Ovary (tissue), 3 donors: ENCODE measurements at regions not wholly inside any gene's neighbourhood (a gene's known extent, or its start where the extent isn't known, plus 50 kb on each side); places are given as distances from the start of the nearest gene placed in this dataset.

Source experiments
- POLR2A ChIP-seq: fragments of 450-650 bp; IDR thresholded peaks from one replicate; pipeline ENCODE4 v1.6.1; 2017; ENCODE audit warnings: antibody characterized with exemption, mild to moderate bottlenecking, moderate library complexity
- TF ChIP-seq, protein P1 (sequence below), 3 donors: fragments of 450-650 bp in 2 of 3; fragments of 200-600 bp in 1 of 3; IDR thresholded peaks; one replicate each; pipeline versions ENCODE4 v1.5.1 to v1.8.0; 2016 to 2022; ENCODE audit warnings: antibody characterized with exemption in 3 of 3, mild to moderate bottlenecking in 1 of 3
- donor health status: DM: no; HTN: no; CAD: no.

DNA sequence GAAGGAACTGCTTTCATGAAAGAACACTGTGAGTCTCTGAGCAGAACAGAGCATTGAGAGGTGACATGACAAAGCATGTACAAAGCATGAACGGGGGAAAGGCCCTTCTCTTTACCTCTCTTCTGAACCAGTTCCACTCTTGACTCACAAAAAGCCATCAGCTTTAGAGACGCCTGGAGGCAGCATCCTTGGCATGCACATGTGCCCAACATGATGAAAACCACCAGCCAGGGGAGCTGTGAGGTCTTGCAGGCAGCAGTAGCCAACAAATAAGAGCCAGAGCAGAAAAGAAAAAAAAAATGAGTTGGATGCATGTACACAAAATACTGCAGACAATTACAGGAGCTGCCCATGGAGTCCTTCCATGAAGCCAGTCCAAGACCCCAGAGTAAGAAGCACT is 95.5 kb upstream of the AGAP1 start:
- TF ChIP-seq, protein P1, sequence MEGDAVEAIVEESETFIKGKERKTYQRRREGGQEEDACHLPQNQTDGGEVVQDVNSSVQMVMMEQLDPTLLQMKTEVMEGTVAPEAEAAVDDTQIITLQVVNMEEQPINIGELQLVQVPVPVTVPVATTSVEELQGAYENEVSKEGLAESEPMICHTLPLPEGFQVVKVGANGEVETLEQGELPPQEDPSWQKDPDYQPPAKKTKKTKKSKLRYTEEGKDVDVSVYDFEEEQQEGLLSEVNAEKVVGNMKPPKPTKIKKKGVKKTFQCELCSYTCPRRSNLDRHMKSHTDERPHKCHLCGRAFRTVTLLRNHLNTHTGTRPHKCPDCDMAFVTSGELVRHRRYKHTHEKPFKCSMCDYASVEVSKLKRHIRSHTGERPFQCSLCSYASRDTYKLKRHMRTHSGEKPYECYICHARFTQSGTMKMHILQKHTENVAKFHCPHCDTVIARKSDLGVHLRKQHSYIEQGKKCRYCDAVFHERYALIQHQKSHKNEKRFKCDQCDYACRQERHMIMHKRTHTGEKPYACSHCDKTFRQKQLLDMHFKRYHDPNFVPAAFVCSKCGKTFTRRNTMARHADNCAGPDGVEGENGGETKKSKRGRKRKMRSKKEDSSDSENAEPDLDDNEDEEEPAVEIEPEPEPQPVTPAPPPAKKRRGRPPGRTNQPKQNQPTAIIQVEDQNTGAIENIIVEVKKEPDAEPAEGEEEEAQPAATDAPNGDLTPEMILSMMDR (IDR thresholded peaks at IDR 0.05): no peak
- no peak for TF ChIP-seq POLR2A
